Stimulated activated naive CD8-positive, alpha-beta T cell treated with anti-CD3 and anti-CD28 coated beads, Interleukin-15, Interleukin-2, amounts not matched to agents 100 ng/mL and 50 ng/mL, for 24 hours (primary cell): ENCODE measurements at regions not wholly inside any gene's neighbourhood (a gene's known extent, or its start where the extent isn't known, plus 50 kb on each side); places are given as distances from the start of the nearest gene placed in this dataset.

Experiments used
- H3K27ac Mint-ChIP-seq: one replicate; pipeline ENCODE4 v1.8.0; 2021; ENCODE audit warnings: mild to moderate bottlenecking, mixed read lengths
- H3K27me3 Mint-ChIP-seq: one replicate; pipeline ENCODE4 v1.8.0; 2021; ENCODE audit warnings: mixed read lengths
- H3K36me3 Mint-ChIP-seq: one replicate; pipeline ENCODE4 v1.8.0; 2021; ENCODE audit warnings: low read depth, mixed read lengths
- H3K4me1 Mint-ChIP-seq: one replicate; pipeline ENCODE4 v1.8.0; 2021; ENCODE audit warnings: low read depth, mixed read lengths
- H3K4me3 Mint-ChIP-seq: one replicate; pipeline ENCODE4 v1.8.0; 2021; ENCODE audit warnings: mild to moderate bottlenecking, mixed read lengths
- H3K9me3 Mint-ChIP-seq: one replicate; pipeline ENCODE4 v1.8.0; 2021; ENCODE audit warnings: mixed read lengths

DNA sequence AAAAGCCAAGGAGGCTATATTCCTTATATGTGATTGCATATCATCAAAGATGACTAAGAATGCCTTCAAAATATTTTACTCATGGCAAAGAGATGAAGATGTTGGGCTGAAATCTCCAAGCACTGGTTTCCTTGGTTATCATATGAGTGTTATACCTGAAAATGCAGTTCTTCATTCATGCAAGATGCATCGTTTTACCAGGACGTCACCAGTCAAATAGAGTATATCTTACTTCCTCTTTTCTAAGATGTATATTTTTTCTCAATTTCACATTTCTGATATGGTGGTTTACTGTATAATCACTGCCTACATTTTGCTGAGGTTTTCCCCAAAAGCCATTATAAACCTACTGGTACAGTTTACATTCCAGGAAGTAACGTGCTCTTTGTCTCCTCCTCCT is 1085.7 kb downstream of the NCAM2 start:
- Mint-ChIP-seq H3K9me3 (peaks cover 3% of the 10 kb centered on the region), H3K4me1 (no peaks in the 10 kb centered on the region), H3K27ac (no peak overlapping the region), H3K4me3 (no peak overlapping the region), H3K27me3 (no peaks in the 10 kb centered on the region), H3K36me3 (no peaks in the 10 kb centered on the region)

DNA sequence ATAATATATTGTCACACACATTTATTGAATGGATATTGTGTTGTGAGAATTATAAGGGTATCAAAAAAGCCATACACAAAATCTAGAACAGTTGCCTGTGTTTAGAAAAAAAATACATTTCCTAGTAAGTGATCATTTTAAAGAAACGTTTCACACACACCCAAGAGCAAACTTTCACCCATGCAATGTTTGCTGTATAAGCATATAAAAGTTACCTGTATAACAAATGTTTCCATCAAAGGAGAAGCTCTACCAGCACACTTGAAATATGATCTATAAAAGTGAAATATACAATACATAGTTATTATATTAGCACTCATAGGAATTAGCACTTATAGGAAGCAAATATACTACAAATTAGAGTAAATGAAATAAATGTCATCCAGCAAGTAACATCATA is 1098.1 kb downstream of the NCAM2 start:
- Mint-ChIP-seq H3K36me3 (no peaks in the 10 kb centered on the region), H3K9me3 (no peaks in the 10 kb centered on the region), H3K4me1 (no peaks in the 10 kb centered on the region), H3K27me3 (no peaks in the 10 kb centered on the region), H3K4me3 (no peak overlapping the region), H3K27ac (no peak overlapping the region)

GRCh38 chr21:22106720-22107410 is 1108.7 kb downstream of the NCAM2 start:
- Mint-ChIP-seq H3K27ac (no peak overlapping the region), H3K27me3 (no peaks in the 10 kb centered on the region), H3K36me3 (no peaks in the 10 kb centered on the region)

GRCh38 chr21:22115746-22116145 is 1117.5 kb downstream of the NCAM2 start:
- H3K4me3 Mint-ChIP-seq = no peak overlapping the region
- H3K9me3 Mint-ChIP-seq = peaks cover 5% of the 10 kb centered on the region
- no peaks in the 10 kb centered on the region for H3K4me1 Mint-ChIP-seq
- no peaks in the 10 kb centered on the region for H3K27me3 Mint-ChIP-seq
- no peak overlapping the region for H3K27ac Mint-ChIP-seq
- H3K36me3 Mint-ChIP-seq = no peaks in the 10 kb centered on the region

More at GRCh38 chr21:22106720-22107410, 1108.7 kb downstream of the NCAM2 start:
- H3K9me3 Mint-ChIP-seq = peaks cover 10% of the 10 kb centered on the region
- H3K4me1 Mint-ChIP-seq = no peaks in the 10 kb centered on the region
- no peak overlapping the region for H3K4me3 Mint-ChIP-seq

- no peaks in the 10 kb centered on the region for H3K36me3 Mint-ChIP-seq
- H3K4me1 Mint-ChIP-seq = no peaks in the 10 kb centered on the region
- H3K27ac Mint-ChIP-seq = no peak overlapping the region
- H3K27me3 Mint-ChIP-seq = no peaks in the 10 kb centered on the region
- no peak overlapping the region for H3K4me3 Mint-ChIP-seq
- no peaks in the 10 kb centered on the region for H3K9me3 Mint-ChIP-seq
Observed at GRCh38 chr21:22120616-22121266, 1122.5 kb downstream of the NCAM2 start.

- H3K27ac Mint-ChIP-seq = no peak overlapping the region
- H3K27me3 Mint-ChIP-seq = no peaks in the 10 kb centered on the region
- no peak overlapping the region for H3K4me3 Mint-ChIP-seq
- no peaks in the 10 kb centered on the region for H3K36me3 Mint-ChIP-seq
- no peaks in the 10 kb centered on the region for H3K9me3 Mint-ChIP-seq
- H3K4me1 Mint-ChIP-seq = no peaks in the 10 kb centered on the region
Observed at GRCh38 chr21:22125581-22125980, 1127.4 kb downstream of the NCAM2 start.

GRCh38 chr21:22128671-22129070 is 1130.5 kb downstream of the NCAM2 start:
- Mint-ChIP-seq H3K9me3 (no peaks in the 10 kb centered on the region), H3K4me1 (no peaks in the 10 kb centered on the region), H3K4me3 (no peak overlapping the region), H3K27me3 (no peaks in the 10 kb centered on the region), H3K27ac (no peak overlapping the region), H3K36me3 (no peaks in the 10 kb centered on the region)

DNA sequence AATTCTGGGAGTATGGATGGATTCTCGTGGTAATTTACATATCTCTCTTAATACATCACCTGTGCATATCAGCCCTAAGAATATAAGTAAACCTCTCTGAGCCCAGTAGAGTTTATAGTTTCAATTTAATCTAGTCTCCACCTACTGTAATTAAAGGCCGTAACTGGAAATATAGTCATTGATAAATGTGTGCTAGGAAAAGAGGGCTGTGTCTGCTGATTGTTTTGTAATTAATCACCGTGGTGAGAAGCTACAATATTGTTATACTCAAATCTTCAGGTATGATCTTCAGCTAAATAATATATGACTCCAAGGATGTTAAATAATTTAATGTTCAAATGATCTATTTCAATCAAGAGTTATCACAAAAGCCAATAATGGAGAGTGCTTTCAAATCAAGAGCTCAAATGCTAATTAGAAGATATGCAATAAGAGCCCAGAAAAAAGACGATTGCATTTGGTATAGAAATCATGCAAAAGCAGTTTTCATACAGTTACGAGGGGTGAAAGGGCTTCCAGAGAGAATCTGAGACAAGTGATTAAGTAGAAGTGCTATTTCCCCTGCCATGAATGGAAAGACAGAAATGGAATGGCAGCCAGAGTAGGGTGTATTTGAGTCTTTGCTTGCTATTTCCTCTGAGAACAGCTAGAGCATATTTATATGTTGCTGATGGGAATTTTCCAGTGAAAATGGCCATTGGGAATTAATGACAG is 1134.3 kb downstream of the NCAM2 start:
- no peak overlapping the region for H3K27ac Mint-ChIP-seq

DNA sequence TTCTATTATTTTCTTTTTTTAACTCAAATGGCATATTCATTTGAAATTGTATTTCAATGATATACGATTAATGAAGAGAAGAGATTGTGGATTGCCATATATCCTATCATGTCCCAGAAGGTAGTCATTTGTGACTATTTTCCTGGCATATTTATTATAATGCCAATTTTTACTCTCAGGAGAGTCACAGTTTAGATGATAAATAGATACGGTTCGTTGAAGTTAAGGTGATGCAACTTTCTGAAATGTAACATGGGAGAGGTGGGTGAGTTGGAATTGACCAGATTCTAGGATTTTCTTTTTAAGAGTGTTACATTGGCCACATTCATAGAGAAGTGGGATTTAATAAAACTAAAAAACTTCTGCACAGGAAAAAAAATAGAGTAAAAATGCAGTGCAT is 1138.5 kb downstream of the NCAM2 start:
- no peak overlapping the region for H3K4me3 Mint-ChIP-seq
- H3K27me3 Mint-ChIP-seq = no peaks in the 10 kb centered on the region
- H3K9me3 Mint-ChIP-seq = peaks cover 3% of the 10 kb centered on the region
- H3K4me1 Mint-ChIP-seq = no peaks in the 10 kb centered on the region
- no peaks in the 10 kb centered on the region for H3K36me3 Mint-ChIP-seq
- no peak overlapping the region for H3K27ac Mint-ChIP-seq

More for the DNA sequence above, 1134.3 kb downstream of the NCAM2 start:
- Mint-ChIP-seq H3K4me1 (no peaks in the 10 kb centered on the region), H3K27me3 (no peaks in the 10 kb centered on the region), H3K4me3 (no peak overlapping the region), H3K9me3 (no peaks in the 10 kb centered on the region), H3K36me3 (no peaks in the 10 kb centered on the region)

GRCh38 chr21:22138297-22139016 is 1140.2 kb downstream of the NCAM2 start:
- H3K9me3 Mint-ChIP-seq = peaks cover 3% of the 10 kb centered on the region
- no peak overlapping the region for H3K27ac Mint-ChIP-seq
- no peak overlapping the region for H3K4me3 Mint-ChIP-seq
- no peaks in the 10 kb centered on the region for H3K4me1 Mint-ChIP-seq
- H3K36me3 Mint-ChIP-seq = no peaks in the 10 kb centered on the region
- no peaks in the 10 kb centered on the region for H3K27me3 Mint-ChIP-seq

DNA sequence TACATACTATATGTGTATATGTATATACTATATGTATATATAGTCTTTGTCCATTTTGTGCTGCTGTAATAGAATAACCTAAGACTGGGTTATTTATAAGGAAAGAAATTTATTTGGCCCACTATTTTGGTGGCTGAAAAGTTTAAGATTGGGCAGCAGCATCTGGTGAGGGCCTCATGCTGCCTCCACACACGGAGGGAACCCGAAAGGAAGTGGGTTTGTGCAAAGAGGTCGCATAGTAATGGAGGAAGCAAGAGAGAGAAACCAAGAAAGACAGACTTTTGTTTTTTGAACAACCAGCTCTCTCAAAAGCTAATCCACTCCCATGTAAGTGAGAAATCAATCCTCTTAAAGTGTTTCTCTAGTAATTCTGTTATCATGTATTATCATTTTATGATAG is 1147.3 kb downstream of the NCAM2 start:
- no peaks in the 10 kb centered on the region for H3K27me3 Mint-ChIP-seq
- no peak overlapping the region for H3K4me3 Mint-ChIP-seq
- H3K9me3 Mint-ChIP-seq = peaks cover 7% of the 10 kb centered on the region
- no peaks in the 10 kb centered on the region for H3K36me3 Mint-ChIP-seq
- no peaks in the 10 kb centered on the region for H3K4me1 Mint-ChIP-seq
- H3K27ac Mint-ChIP-seq = no peak overlapping the region

DNA sequence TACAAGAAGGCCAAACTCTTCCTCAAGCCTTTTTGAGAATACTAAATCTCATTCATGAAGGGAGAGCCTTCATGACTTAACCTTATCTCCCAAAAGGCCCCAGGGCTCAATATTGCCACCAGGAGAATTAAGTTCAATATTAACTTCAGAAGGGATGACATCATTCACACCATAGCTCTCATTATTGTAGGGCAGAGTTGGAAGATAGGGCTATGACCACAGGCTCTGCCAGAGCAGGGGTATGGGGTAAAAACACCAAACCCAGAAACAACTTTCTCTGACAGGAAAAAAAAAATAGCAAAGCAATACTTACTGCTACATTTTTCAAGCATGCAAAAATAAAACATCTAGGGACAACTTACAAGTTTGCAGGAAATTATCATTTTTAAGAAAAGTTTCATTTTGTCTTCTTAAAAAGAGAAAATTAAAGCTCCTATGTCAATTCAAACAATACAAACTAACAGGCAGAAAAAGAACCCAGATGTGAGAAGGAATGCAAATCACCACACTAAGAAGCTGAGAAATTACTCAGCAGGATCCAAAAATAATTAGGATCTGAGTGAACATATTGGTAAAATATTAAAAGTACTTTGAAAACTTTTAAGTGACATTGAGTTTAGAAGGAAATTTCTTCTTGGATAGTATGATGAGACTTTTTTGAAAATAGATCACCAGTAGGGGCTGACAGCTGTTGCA is 1156.5 kb downstream of the NCAM2 start:
- H3K4me1 Mint-ChIP-seq = no peaks in the 10 kb centered on the region
- peaks cover 3% of the 10 kb centered on the region for H3K9me3 Mint-ChIP-seq
- H3K27ac Mint-ChIP-seq = no peak overlapping the region
- H3K27me3 Mint-ChIP-seq = no peaks in the 10 kb centered on the region
- H3K4me3 Mint-ChIP-seq = no peak overlapping the region
- no peaks in the 10 kb centered on the region for H3K36me3 Mint-ChIP-seq

GRCh38 chr21:22164912-22165311 is 1166.7 kb downstream of the NCAM2 start:
- Mint-ChIP-seq H3K9me3 (no peaks in the 10 kb centered on the region), H3K27me3 (no peaks in the 10 kb centered on the region), H3K4me3 (no peak overlapping the region), H3K4me1 (no peaks in the 10 kb centered on the region), H3K36me3 (no peaks in the 10 kb centered on the region), H3K27ac (no peak overlapping the region)

DNA sequence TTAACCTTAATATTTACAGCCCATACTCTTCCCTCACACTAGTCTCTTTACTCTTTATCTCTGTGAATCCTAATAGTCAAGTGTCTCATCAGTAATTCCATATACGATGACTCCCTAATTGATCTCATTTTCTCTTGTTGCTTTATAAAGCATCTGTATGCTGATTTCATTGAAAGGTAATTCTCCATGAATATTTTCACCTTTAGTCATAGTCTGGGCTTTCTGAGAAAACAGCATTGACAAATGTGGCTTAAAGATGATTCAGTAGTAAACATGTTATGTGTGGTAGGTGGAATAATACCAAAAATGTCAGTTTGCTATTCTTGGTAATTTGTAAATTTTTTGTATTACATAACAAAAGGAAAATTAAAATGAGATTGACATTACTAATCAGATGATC is 1176.5 kb downstream of the NCAM2 start:
- H3K27ac Mint-ChIP-seq = no peak overlapping the region
- H3K9me3 Mint-ChIP-seq = peaks cover 7% of the 10 kb centered on the region
- H3K27me3 Mint-ChIP-seq = no peaks in the 10 kb centered on the region
- H3K4me1 Mint-ChIP-seq = no peaks in the 10 kb centered on the region
- H3K4me3 Mint-ChIP-seq = no peak overlapping the region
- H3K36me3 Mint-ChIP-seq = no peaks in the 10 kb centered on the region
